GM23338 (cell line): ENCODE measurements at regions not wholly inside any gene's neighbourhood (a gene's known extent, or its start where the extent isn't known, plus 50 kb on each side); places are given as distances from the start of the nearest gene placed in this dataset.

Experiments
- ATAC-seq: fragments of 200-7000 bp; cut with Tn5 transposase; 3 replicates; pipeline ENCODE4 v1.9.1; 2020
- DNase-seq: peaks from one replicate; pipeline ENCODE4 v3.0.0-alpha.2; 2015; ENCODE audit warnings: low spot score
- H2AFZ ChIP-seq: fragments of 200-600 bp; sonication (generic); 2 replicates; pipeline ENCODE4 v1.8.0; 2016; ENCODE audit warnings: antibody characterized with exemption, mild to moderate bottlenecking, moderate library complexity
- H3F3A ChIP-seq: fragments of 200-600 bp; sonication (generic); replicated peaks from 2 replicates; pipeline ENCODE4 v1.8.0; 2017; ENCODE audit warnings: antibody characterized with exemption, mixed run types, low read depth
- H3K27ac ChIP-seq: fragments of 200-600 bp; sonication (generic); 2 replicates; pipeline ENCODE4 v1.6.1; 2016; ENCODE audit warnings: low read depth
- H3K27me3 ChIP-seq: fragments of 200-600 bp; sonication (generic); 2 replicates; pipeline ENCODE4 v1.8.0; 2016; ENCODE audit warnings: mild to moderate bottlenecking, mixed run types, moderate library complexity; ENCODE audit not compliant: insufficient read depth
- H3K36me3 ChIP-seq: fragments of 200-600 bp; sonication (generic); 2 replicates; pipeline ENCODE4 v1.8.0; 2016; ENCODE audit warnings: mild to moderate bottlenecking; ENCODE audit not compliant: insufficient read depth
- H3K4me1 ChIP-seq: fragments of 200-600 bp; sonication (generic); 2 replicates; pipeline ENCODE4 v1.8.0; 2016; ENCODE audit warnings: mild to moderate bottlenecking, moderate library complexity; ENCODE audit not compliant: insufficient read depth
- H3K4me2 ChIP-seq: fragments of 200-600 bp; sonication (generic); 2 replicates; pipeline ENCODE4 v1.7.1; 2017; ENCODE audit warnings: mixed run types
- H3K4me3 ChIP-seq: fragments of 200-600 bp; sonication (generic); 2 replicates; pipeline ENCODE4 v1.6.1; 2016; ENCODE audit warnings: mixed run types
- H3K79me2 ChIP-seq: fragments of 200-600 bp; sonication (generic); replicated peaks from 2 replicates; pipeline ENCODE4 v1.8.0; 2017; ENCODE audit warnings: mild to moderate bottlenecking; ENCODE audit not compliant: insufficient read depth
- H3K9me2 ChIP-seq: fragments of 200-600 bp; sonication (generic); 2 replicates; pipeline ENCODE4 v1.8.0; 2017; ENCODE audit not compliant: insufficient read depth
- H4K20me1 ChIP-seq: fragments of 200-600 bp; sonication (generic); replicated peaks from 2 replicates; pipeline ENCODE4 v1.8.0; 2017; ENCODE audit warnings: mild to moderate bottlenecking; ENCODE audit not compliant: insufficient read depth
- H3K27ac Mint-ChIP-seq: 2 replicates; pipeline ENCODE4 v1.8.0; 2020; ENCODE audit warnings: inconsistent platforms, mild to moderate bottlenecking, moderate library complexity, mixed read lengths
- H3K27me3 Mint-ChIP-seq: 3 replicates; pipeline ENCODE4 v1.8.0; 2022; ENCODE audit warnings: low read depth, mild to moderate bottlenecking, moderate library complexity, mixed read lengths, inconsistent platforms; ENCODE audit not compliant: insufficient read depth, poor library complexity
- H3K36me3 Mint-ChIP-seq: 3 replicates; pipeline ENCODE4 v1.8.0; 2021; ENCODE audit warnings: low read depth, mild to moderate bottlenecking, inconsistent platforms, moderate library complexity, mixed read lengths
- H3K4me1 Mint-ChIP-seq: 3 replicates; pipeline ENCODE4 v1.8.0; 2020; ENCODE audit warnings: mild to moderate bottlenecking, inconsistent platforms, mixed read lengths
- H3K4me3 Mint-ChIP-seq: 3 replicates; pipeline ENCODE4 v1.8.0; 2021; ENCODE audit warnings: moderate library complexity, mild to moderate bottlenecking, inconsistent platforms, mixed read lengths
- H3K9me3 Mint-ChIP-seq: 3 replicates; pipeline ENCODE4 v1.8.0; 2020; ENCODE audit warnings: moderate library complexity, mild to moderate bottlenecking, inconsistent platforms, mixed read lengths
- CREB1 ChIP-seq: fragments of 250-450 bp; sonication (Bioruptor Pico); IDR thresholded peaks from 2 replicates; pipeline ENCODE4 v1.5.0; 2020; ENCODE audit warnings: low read depth, mild to moderate bottlenecking, moderate library complexity
- ETS1 ChIP-seq: IDR thresholded peaks from 2 replicates; pipeline ENCODE4 v1.6.1; 2016; ENCODE audit warnings: antibody characterized with exemption
- EZH2 ChIP-seq: fragments of 200-600 bp; sonication (generic); IDR thresholded peaks from one replicate; pipeline ENCODE4 v1.8.0; 2017; ENCODE audit warnings: antibody characterized with exemption, mild to moderate bottlenecking, low read depth; ENCODE audit not compliant: unreplicated experiment
- EZH2phosphoT487 ChIP-seq: fragments of 200-600 bp; sonication (generic); IDR thresholded peaks from one replicate; pipeline ENCODE4 v1.8.1; 2018; ENCODE audit warnings: antibody characterized with exemption; ENCODE audit not compliant: unreplicated experiment
- JUNB ChIP-seq: IDR thresholded peaks from one replicate; pipeline ENCODE4 v1.6.1; 2016; ENCODE audit warnings: antibody characterized with exemption; ENCODE audit not compliant: unreplicated experiment
- NANOG ChIP-seq: IDR thresholded peaks from 2 replicates; pipeline ENCODE4 v1.6.1; 2016; ENCODE audit warnings: antibody characterized with exemption, borderline replicate concordance
- POLR2AphosphoS5 ChIP-seq: IDR thresholded peaks from 2 replicates; pipeline ENCODE4 v1.6.1; 2016; ENCODE audit warnings: antibody characterized with exemption, low read depth
- REST ChIP-seq: IDR thresholded peaks from one replicate; pipeline ENCODE4 v1.6.1; 2018; ENCODE audit warnings: antibody characterized with exemption; ENCODE audit not compliant: unreplicated experiment
- STAT1 ChIP-seq: IDR thresholded peaks from one replicate; pipeline ENCODE4 v1.6.1; 2016; ENCODE audit warnings: antibody characterized with exemption; ENCODE audit not compliant: unreplicated experiment
- ZNF114 ChIP-seq: fragments of 250-450 bp; sonication (Bioruptor Pico); IDR thresholded peaks from 2 replicates; pipeline ENCODE4 v1.5.0; 2020; ENCODE audit warnings: mild to moderate bottlenecking, moderate library complexity
- ZNF331 ChIP-seq: fragments of 250-450 bp; sonication (Bioruptor Pico); IDR thresholded peaks from 2 replicates; pipeline ENCODE4 v1.5.0; 2020; ENCODE audit warnings: low read depth, mild to moderate bottlenecking, moderate library complexity
- ZNF462 ChIP-seq: fragments of 250-450 bp; sonication (Bioruptor Pico); IDR thresholded peaks from 2 replicates; pipeline ENCODE4 v1.5.0; 2020; ENCODE audit warnings: mild to moderate bottlenecking, moderate library complexity

GRCh38 chr7:24216576-24217125 is 67.3 kb upstream of the NPY start (continued):
- no peak for TF ChIP-seq ZNF462 (CRISPR knock-in tag)
- no peak for TF ChIP-seq CREB1
- TF ChIP-seq ZNF114 (CRISPR knock-in tag) = no peak
- TF ChIP-seq ZNF331 (CRISPR knock-in tag) = no peak
- TF ChIP-seq EZH2 = no peak
- no peak for TF ChIP-seq ETS1

GRCh38 chr7:24221500-24221899 is 62.5 kb upstream of the NPY start:
- H4K20me1 ChIP-seq = no peaks in the 10 kb centered on the region
- no peak overlapping the region for H3K4me3 ChIP-seq
- peaks cover 15% of the 10 kb centered on the region; the same call in 2 of the 3 replicates for H3K9me3 Mint-ChIP-seq
- H3K27ac ChIP-seq = no peak overlapping the region
- no peaks in the 10 kb centered on the region for H3K4me1 Mint-ChIP-seq
- 0 out of 2 replicates have a peak, but pooled peaks cover 3% of the 10 kb centered on the region for H3K9me2 ChIP-seq
- DNase-seq (no peak), ATAC-seq (no peak)
- H3K36me3 Mint-ChIP-seq = peaks cover 3% of the 10 kb centered on the region; the same call in 2 of the 3 replicates
- H2AFZ ChIP-seq = no peak overlapping the region
- peaks cover 2% of the 10 kb centered on the region for H3K27me3 Mint-ChIP-seq
- H3K4me3 Mint-ChIP-seq = no peak overlapping the region
- H3F3A ChIP-seq = no peaks in the 10 kb centered on the region
- H3K27me3 ChIP-seq = no peaks in the 10 kb centered on the region
- H3K4me2 ChIP-seq = no peak overlapping the region
- H3K79me2 ChIP-seq = no peaks in the 10 kb centered on the region
- H3K36me3 ChIP-seq = no peaks in the 10 kb centered on the region
- H3K27ac Mint-ChIP-seq = no peak overlapping the region
- H3K4me1 ChIP-seq = no peaks in the 10 kb centered on the region
- no peak for TF ChIP-seq JUNB
- TF ChIP-seq STAT1 = no peak
- no peak for TF ChIP-seq ZNF331 (CRISPR knock-in tag)
- no peak for TF ChIP-seq CREB1
- TF ChIP-seq NANOG = no peak
- TF ChIP-seq ETS1 = no peak
- TF ChIP-seq EZH2phosphoT487 = no peak
- no peak for TF ChIP-seq EZH2
- TF ChIP-seq ZNF114 (CRISPR knock-in tag) = no peak
- no peak for TF ChIP-seq REST
- TF ChIP-seq POLR2AphosphoS5 = no peak
